GM19397 (cell line): ENCODE measurements at regions not wholly inside any gene's neighbourhood (a gene's known extent, or its start where the extent isn't known, plus 50 kb on each side); places are given as distances from the start of the nearest gene placed in this dataset.
A peak's percentile ranks its signal among the peaks of the same experiment; 100 is the strongest.
"Not testable (repeated sequence)": the region's sequence is repeated elsewhere in the genome, so short reads cannot be mapped to it uniquely, and the experiment has no call there.

ENCODE experiments used
- ATAC-seq: cut with Tn5 transposase; IDR thresholded peaks from one replicate; pipeline ENCODE4 v1.9.1; 2021; ENCODE audit warnings: mild to moderate bottlenecking, moderate library complexity; ENCODE audit not compliant: unreplicated experiment

GRCh38 chr7:153188161-153188560, 428.6 kb downstream of the ACTR3B start:
- ATAC-seq, result no peak

DNA sequence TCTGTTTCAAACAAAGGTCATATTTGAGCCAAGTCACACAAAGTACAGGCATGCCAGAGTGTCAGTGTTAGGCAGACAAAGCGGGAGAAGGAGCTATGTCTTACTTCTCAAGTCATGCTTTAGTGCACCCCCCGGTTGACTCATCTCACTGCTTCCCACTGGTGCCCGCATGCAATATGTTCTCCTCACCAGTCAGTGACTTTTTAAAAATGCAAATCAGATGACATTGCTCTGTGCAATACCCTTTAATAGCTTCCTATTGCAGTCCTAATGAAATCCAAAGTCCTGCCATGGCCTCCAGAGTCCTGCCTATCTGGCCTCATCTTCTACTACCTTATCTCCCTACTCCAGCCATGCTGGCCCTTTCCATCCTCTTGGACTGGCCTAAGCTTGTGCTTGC, 429.1 kb downstream of the ACTR3B start:
- no peak for ATAC-seq

- no peak for ATAC-seq
Observed at GRCh38 chr7:153190452-153190851, 430.9 kb downstream of the ACTR3B start.

DNA sequence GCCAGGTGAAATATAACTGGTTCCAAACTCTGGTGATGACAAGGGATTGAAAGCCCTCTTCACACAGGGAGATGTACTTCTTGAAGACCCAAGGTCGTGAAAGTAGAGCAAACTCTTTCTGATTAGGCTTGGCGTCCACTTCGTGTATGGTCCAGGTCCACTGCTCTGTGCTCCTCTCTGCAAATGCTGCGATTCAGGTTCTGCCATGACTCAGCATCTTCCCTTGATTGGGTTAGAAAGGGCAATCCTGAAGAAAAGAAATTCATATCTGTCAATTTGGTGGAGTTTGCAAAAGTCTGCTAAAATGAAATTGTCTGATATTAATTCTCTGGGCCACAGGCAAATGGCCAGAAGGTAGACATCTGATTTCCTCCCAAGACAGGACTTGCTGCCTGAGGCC, 431.4 kb downstream of the ACTR3B start:
- no peak for ATAC-seq

DNA sequence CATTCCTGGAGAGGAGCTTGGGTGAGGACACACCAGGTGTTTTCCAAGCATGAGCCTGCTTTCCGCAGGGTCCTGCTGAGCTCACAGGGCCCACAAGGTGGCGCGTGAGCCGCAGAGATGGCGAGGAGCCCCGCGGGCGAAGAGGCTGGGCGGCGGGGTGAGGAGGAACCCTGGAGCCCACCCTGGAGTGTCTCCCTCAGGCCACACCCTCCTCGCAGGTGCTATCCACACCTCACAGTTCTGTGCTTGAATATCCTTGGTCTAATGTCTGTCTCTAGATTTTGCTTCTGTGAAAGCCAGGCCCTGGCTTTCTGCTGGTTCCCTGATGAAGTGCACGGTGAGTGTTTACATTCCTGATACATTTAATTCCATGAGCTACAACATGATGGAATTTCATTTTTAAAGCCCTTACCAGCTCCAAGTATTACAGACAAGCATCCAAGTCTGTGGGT, 433.6 kb downstream of the ACTR3B start:
- peak; percentile 55 for ATAC-seq

DNA sequence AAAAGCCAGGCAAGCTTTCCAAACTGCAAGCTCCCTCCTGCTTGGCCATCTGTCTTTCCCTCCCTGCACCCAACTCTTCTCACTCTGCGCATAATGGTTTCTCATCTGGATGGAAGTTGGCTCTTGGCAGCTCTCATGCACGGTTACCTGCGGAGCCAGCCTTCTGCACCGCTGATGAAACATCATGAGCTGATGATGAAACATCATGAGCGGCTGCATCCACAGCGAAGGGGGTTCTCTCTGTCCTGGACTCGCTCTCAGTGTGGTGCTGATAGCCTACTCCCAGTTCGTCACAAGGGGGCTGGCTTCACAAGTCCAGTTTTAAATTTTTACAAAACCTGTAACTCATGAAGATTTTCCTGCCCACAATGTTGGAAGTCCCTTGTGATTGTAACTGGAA, 457.5 kb downstream of the ACTR3B start:
- no peak for ATAC-seq

GRCh38 chr7:153224890-153225289, 465.3 kb downstream of the ACTR3B start:
- no peak for ATAC-seq

DNA sequence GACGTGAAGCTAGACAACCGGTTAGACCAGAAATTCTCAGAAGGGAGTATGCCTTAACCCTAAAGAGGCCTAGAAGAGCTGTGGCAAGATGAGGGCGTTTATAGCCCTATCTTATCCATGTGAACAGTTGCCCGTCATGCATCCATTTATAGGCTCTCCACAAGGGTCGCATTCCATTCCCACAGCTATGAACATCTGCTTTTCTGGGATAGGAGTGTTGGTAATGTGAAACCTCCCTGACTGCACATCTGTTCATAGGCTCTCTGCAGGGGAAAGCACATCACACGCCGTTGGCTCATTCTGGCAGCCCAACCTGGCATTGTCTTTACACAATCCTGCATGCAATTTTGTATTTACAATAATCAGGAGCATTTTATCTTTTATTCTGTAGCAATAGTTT, 485.6 kb downstream of the ACTR3B start:
- not testable (repeated sequence) for ATAC-seq

DNA sequence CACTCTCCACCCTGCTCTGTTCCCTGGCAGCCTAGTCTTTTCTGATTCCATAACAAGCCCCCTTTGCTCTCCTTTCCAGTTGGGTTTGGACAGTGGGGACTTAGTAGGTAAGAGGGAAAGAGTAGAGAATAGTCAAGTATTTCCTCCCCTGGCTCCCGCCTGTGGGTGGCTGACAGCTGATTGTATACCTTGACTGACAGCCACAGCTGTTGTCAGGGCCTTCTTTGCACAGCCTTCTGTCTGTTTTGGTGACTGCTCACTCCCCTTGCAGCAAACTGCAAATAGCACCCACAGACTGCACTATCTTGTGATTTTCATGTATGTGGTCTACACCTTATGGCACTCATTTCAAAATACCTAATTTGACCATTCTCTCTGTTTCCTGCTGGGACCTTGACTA, 486.3 kb downstream of the ACTR3B start:
- no peak for ATAC-seq

- no peak for ATAC-seq
Observed at GRCh38 chr7:153247926-153248325, 488.4 kb downstream of the ACTR3B start.

DNA sequence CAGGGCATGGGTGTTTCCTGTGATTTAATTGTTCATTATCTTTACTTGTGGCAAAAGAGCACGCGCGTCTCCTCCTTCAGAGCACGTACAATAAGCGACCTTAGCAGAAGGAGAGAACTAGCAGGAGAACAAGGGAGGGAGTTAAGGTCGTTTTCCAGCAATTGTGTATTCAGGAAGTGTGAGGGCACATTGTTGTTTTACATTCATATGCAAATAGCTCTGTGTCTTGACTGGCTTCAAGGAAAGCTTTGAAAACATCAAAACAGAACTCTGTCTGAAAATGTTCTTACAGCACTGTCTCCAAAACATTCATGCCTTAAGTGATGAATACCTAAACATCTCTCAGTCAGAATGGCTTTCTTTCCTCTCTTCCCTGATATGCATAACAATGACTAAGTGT, 499.1 kb downstream of the ACTR3B start:
- ATAC-seq, result no peak

DNA sequence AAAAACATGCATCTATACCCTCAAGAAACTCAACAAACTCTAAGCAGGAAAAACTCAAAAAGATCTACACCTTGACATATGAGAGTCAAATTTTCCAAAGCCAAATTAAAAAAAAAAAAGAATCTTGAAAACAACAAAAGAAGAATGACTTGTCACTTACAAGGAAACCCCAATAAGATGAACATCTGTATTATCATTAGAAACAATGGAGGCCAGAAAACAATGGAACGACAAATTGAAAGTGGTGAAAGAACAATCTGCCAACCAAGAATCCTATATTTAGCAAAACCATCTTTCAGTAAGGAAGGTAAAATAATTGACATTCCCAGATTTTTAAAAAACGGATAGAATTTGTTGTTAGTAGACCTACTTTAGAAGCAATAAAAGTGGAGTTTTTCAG, 516.8 kb downstream of the ACTR3B start:
- no peak for ATAC-seq

DNA sequence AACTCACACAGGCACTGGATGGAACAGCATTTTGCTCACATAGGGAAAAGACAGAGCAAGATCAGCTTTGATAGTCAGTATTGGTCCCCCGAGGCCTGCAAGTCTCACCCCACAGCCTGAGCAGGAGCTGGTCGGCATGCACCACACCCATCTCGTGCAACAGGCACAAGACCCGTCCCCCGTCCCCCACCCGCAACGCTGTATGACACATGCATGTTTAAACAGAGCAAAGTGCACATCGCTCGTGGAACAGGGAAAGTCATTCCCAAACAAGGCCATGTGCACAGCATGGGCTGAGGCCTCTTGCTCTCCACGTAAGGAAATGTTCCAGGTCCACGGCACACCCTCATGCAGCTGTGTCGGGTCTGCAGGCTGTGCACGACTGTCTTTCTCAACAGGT, 527.2 kb downstream of the ACTR3B start:
- ATAC-seq, result no peak

DNA sequence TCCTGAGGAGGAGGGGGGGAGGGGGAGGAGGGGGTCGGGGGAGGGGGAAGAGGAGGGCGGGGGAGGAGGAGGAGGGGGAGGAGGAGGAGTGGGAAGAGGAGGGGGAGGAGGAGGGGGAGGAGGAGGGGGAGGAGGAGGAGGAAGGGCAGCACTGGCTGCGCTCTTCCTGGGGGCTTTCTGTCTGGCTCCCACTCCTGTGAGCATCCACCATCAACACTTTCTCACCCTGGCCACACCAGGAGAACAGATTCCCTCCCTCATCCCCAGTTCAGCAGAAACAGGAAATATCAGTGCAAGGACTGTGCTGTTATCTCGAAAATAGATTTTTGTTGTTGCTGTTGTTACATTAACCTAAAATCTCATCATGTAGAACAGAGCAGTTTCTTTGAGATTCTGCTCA, 530.5 kb downstream of the ACTR3B start:
- no peak for ATAC-seq

- ATAC-seq, result no peak
Observed at GRCh38 chr7:153297141-153297540, 537.6 kb downstream of the ACTR3B start.

GRCh38 chr7:153301936-153302335, 542.4 kb downstream of the ACTR3B start:
- no peak for ATAC-seq

DNA sequence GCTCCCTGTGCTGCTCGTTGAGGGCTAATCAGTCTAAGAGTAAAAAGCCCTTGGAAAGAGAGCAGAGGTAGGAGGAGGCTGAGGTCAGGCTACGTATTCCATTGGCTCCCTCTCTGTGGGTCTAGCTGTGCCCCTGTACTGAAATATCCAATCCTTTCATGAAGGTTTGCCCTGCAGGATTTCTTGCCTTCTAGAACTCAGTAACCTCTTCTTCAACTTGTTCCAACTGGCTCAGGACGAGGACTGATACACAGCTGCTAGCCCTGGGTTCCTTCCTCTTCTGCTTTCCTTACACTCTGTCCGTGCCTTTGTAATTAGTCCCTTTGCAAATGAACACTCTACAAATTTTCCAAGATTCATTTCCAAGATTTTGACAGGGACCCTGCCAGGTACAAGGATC, 560.5 kb downstream of the ACTR3B start:
- no peak for ATAC-seq

DNA sequence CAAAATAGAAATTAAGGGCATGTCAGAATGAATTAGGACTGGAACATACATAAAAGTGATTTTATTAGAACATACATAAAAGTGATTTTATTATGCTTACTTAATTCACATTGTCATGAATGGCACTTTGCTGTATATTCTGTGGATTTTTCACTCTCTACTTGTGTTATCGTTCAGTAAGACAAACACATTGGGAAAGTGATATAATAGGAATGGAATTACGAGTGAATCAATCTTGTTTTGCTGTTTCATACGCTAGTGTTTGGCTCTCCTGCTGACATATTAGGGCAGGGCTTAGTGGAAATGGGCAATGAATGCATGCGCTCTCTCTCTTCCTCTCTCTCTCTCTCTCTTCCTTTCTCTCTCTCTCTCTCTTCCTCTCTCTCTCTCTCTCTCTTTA, 561.1 kb downstream of the ACTR3B start:
- no peak for ATAC-seq

DNA sequence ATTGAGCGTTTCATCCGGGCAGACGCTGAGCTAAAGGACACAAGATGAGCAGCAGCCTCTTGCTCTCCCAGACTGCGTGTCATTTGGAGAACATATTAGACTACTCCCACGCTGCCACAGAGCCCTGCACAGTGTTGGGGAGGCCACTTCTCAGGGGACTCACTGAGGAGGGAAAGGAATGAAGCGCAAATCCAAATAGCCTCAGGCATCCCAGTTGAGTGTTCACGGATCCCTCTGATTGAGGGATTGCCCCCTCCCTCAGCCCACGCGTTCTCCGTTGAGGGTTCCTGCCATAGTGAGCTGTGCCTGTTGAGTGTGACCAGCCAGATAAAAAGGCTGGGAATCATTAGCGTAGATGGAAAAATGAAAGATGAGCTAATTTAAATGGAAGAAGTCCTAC, 563.4 kb downstream of the ACTR3B start:
- ATAC-seq, result no peak

DNA sequence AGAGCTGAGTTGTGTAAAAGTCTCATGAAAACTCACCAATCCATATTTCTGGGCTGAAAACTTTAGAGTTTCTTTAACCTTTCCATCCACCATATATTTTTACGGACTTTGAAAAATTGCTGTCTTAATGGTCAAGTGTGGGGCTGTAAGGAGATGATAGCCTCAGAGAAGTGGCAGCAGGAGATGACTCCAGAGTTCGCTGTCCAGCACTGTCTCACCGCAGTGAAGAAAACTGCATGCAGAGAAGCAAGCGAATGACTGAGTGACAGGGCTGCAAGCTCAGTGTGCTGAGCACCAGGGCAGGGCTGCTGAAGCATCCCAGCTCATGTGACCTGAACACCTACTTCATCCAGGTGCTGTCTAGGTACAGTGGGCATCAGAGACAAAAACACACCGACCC, 564.5 kb downstream of the ACTR3B start:
- no peak for ATAC-seq

- ATAC-seq, result no peak
Observed at GRCh38 chr7:153327683-153328082, 568.1 kb downstream of the ACTR3B start.

DNA sequence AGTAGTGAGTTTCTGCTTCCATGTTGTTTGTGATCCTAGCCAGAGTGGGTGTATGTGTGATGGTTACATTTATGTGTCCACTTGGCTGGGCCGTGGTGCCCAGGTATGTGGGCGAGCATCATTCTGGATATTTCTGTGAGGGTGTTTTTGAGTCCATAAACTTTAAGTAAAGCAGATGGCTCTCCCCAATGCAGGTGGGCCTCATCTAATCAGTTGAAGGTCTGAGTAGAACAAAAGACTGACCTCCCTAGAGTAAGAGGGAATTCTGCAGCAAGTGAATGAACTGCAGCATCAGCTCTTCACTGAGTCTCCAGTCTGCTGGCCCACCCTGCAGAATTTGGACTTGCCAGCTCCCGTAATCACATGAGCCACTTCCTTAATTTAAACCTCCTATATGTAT, 571.9 kb downstream of the ACTR3B start:
- ATAC-seq, result no peak

DNA sequence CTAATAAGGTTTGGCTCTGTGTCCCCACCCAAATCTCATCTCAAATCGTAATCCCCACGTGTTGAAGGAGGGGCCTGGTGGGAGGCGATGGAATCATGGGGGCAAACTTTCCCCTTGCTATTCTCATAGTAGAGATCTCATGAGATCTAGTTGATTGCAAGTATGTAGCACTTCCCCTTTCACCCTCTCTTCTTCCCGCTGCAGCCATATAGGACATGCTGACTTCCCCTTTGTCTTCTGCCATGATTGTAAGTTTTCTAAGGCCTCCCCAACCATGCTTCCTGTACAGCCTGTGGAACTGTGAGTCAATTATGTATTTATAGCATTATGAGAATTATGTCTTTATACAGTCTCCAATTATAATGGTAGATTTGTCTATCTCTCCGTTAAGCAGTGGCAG, 594.5 kb downstream of the ACTR3B start:
- no peak for ATAC-seq

DNA sequence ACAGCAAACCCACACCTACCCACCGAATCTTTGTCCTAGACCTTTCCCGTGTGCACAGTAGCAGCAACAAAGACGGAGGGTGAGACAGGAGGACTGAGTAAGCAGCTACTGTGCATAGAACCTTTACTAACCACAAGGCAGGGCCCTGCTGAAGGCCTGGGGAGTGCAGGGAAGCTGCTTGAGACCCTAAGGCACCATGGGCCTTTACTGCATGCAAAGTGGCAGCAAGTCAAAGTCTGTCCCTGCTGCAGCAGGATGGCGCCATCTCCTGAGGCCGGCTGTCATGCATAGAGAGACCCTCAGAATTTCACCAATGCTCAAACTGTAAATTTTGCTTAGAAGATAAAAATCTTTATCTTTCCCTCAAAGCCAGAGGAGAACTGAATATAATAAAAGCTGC, 610.5 kb downstream of the ACTR3B start:
- ATAC-seq, result no peak
